HPDE6-E6E7 (cell line): ENCODE measurements at regions not wholly inside any gene's neighbourhood (a gene's known extent, or its start where the extent isn't known, plus 50 kb on each side); places are given as distances from the start of the nearest gene placed in this dataset.

ENCODE experiments used
- DNase-seq: peaks from one replicate; pipeline ENCODE4 v3.0.0; 2011; ENCODE audit warnings: missing footprints; ENCODE audit errors: extremely low spot score

DNA sequence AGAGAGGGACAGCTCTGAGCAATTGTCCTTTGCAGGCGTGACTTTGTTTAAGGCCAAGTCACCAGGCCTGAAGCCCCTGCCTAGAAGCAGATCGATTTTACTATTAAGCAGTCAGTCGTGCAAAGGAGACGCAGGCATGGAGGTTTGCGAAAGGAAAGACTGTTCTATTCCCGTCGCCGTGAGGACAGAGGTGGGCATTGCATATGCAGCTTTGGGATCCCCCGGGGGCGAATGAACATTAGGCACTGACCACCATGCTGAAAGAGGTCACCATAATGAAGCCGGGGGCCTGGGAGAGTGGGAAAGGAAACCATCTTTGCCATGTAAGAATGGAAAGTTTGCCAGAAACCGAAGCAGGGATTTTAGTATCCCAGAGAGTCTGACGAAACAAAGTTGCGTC lies 231.6 kb downstream of the BCL11A start:
- DNase-seq: no peak

DNA sequence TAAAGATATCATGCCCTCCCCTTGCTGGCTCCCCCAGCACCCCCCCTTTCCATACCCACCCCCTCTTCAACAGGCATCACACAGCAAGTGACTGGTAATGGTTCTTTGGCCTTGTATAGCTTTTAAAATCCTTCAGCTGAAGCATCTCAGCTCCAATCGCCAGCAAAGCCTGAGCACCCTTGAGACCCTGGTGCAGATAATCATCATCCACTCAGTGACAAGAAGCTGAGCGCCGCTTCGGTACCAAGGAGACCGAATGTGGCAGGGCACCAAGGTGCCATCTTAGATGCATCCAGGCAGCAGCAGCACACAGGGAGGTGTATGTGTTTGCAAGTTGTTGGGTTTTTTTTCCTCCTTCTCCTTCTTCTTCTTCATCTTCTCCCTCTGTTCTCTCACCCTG lies 232.7 kb downstream of the BCL11A start:
- no peak for DNase-seq

DNA sequence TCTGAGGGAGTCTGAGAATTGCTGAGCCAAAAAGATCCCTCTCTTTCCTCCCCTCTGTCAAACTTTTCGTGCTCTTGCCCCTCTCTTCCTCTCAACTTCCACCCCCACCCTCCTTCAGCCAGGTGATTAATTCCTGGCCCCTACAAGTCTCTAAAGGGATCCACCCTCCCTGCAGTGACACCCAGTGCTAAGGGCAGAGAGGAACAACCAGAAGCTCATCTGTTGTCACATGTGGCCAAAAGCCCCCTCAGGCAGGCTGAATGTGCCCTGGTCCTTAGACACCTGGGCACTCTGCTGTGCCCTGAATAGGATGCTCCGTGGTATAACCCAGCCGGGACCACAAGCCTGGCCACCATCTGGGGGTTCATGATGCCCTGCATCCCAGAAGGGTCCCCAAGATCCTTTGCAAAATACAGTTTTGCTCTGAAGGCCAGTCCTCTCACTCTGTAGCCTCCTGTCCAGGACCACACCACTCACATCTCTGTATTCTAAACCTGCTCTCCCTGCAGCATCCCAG lies 234.4 kb downstream of the BCL11A start:
- no peak for DNase-seq

DNA sequence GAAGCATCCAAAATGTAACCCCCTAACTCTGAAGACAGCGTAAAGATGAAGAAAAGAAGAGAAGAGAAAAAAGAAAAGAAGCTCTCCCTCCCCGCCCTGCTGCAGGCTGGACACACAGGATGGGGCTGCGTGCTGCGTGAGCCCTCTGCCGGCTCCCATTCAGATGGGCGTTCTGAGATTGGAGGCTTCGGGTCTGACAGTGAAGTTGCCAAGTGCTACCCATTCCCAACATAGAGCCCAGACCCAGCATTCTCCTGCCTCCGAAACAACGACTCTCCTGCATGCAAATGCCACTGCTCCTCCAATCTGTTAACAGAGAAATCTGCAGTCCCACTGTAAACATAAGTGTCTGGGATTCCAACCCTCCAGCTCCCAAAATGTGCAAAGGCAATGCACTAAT lies 234.9 kb downstream of the BCL11A start:
- DNase-seq: no peak

DNA sequence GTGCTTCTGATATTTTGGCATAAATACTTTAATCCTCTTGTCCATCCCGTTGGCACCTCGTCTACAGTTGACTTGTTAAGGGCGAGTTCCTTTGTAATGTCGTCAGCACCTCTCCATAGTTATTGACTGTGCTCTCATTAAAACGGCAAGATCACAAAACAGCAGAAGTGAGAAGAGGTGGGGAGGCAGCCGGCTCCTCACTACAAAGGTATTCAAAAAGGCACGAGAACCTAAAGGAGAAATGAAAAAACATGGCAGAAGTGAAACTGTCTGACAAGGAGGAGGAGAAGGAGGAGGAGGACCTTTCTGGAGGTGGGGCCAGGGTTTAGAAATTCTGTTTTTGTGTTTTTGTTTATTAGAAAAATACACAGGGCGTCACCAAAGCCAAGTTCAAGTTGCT lies 235.6 kb downstream of the BCL11A start:
- no peak for DNase-seq

DNA sequence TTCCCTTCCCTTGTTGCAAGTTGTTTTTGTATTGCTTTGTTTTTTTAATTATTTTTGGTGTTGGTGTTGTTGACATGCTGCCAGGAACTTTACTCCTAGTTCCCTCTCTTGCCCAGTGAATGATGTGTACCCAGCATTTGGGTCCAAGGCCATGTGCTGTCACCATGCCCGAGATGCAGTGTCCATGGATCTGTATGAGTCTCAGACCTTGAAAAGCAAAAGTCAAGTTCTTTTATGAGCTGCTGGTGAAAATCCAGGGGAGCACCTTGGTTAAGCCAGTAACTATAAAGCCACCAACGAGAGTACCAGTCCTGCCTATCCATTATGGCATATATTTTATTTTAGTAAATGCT lies 236.4 kb downstream of the BCL11A start:
- DNase-seq: no peak

DNA sequence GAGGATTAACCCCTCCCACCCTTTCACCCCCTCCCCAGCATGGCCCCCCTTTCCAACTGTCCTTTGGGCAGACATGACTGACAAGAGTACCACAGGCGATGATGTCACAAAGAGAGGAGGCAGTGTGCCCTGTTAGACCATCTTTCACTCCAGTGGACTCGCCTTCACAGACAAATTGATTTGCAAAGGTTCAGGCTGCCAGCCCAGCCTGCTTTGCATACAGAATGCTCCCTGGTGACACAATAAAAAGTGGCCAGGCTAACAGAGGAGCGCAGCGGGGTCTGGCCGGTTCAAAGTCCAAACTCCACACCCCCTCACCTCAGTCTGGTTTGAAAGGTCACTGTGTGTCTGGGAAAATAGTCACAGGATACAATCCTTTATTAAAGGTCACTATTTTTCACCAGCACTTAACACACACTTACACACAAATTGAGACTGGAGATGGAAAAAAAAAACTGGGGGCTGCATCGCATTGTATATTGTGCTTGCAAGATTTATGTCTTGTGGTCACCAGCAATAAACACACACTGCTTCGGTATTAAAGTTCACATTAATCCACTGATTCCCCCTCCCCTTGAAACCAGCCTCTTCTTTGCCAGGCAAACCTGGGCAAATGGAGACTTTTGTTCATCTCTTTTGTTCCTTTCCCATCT lies 236.9 kb downstream of the BCL11A start:
- DNase-seq: no peak

DNA sequence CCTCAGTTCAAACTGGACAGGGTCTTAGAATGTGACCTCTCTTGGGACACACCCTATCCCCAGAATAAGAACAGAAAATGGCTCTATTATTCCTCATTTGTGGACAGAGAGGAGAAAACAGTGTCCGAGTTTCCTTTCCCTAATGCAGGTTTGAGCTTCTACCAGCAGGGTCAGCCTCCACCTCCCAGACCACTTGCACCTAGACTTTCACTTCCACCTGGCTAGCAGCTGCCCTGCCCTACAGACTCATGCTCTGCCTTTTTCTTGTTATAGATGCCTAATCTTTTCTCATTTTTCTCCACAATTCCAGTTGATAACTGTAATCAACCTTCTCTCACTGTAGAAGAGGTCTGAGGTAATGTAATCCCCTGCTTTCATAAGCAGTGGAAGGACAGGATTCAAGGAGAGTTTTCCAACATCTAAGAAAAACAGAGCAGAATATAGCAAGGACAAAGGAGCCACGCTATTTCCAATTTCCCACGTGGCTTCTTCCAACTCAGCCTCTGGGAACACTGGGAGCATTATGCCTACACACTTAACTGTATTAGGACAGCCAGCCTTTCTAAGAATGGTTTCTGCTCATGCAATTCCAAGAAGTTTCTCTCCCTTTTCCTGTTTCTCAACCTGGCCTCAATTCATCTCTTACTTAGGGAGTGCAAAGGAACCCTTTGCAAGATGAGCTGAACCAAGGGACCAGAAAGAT lies 239.8 kb downstream of the BCL11A start:
- DNase-seq: no peak

DNA sequence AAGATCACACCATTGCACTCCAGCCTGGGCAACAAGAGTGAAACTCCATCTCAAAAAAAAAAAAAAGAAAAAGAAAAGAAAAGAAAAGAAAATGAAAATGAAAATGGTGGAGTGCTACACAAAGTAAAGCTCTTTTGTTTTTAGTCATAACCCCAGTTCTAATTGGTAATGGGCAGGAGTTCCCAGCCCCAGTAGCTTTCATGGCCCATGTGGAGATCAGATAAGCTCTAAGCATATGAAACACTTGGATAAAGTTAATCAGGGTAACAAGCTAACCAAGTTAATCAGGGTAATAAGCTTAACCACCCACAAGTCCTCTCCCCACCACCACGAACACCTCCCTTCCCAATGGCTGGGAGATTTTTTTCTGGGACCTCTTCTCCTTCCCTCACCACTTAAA lies 240.8 kb downstream of the BCL11A start:
- DNase-seq: no peak

DNA sequence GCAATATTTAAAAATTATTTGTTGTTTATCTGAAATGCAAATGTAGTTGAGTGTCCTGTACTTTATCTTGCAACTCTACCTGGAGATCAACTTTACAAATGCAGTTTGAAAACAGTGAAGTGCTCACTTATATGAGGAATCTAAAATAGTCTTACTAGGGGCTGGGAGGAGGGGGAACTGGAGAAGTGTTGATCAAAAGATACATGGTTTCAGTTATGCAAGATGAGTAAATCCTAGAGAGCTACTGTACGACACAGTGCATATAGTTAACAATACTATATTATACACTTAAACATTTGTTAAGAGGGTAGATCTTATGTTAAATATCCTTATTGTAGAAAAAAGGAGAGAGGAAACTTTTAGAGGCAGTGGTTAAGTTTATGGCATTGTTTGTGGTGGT lies 241.9 kb downstream of the BCL11A start:
- DNase-seq: no peak

DNA sequence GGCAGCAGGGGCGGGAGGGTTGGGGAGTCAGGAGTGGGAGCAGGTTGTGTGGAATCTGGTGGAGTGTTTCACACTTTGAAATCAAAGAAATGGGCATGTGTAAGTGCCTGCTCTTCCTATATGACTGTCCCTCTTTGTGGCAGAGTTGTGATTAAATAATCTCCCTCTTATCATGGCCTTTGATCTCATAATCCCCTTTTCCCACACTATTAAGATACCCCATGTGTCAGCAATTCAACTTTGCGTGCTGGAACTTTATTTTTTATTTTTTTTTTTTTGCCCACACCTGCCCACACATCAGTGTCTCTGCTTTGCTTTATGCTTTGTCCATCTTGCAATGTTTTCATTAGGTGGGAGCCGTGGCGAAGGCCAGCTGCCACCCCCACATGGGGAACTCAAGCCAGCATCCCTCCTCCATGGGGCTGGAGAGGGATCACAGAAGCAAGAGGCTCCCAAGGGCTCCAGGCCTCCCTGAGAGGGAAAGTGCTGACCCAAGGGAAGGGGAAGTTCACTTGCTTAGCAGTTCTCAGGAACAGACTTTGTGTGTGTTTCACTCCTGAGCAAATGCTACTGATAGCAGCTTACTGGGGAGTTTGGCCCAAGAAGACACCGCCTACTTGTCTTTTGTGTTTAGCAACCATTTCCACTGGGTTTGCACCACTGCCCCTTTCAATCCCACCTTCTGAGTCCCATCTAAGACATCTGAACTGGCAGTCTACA lies 243.4 kb downstream of the BCL11A start:
- DNase-seq: no peak

DNA sequence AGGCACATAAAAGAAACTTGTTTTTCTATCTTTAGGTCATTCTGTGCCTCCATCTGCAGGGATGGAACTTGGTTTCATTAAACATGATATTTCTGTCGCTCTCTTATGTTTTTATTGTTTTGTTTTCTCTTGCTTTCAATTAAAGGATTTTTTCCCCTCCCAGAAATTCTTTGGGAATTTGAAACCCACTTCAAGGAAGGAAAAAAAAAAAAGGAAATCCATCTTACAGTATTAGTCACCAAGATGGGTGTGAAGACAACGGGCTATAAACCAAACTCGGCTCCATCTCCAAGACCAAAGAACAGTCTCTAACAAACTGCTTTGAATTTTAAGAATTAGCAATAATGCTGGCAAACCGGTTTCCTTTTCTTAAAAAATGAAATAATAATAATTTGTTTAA lies 244.1 kb downstream of the BCL11A start:
- no peak for DNase-seq

DNA sequence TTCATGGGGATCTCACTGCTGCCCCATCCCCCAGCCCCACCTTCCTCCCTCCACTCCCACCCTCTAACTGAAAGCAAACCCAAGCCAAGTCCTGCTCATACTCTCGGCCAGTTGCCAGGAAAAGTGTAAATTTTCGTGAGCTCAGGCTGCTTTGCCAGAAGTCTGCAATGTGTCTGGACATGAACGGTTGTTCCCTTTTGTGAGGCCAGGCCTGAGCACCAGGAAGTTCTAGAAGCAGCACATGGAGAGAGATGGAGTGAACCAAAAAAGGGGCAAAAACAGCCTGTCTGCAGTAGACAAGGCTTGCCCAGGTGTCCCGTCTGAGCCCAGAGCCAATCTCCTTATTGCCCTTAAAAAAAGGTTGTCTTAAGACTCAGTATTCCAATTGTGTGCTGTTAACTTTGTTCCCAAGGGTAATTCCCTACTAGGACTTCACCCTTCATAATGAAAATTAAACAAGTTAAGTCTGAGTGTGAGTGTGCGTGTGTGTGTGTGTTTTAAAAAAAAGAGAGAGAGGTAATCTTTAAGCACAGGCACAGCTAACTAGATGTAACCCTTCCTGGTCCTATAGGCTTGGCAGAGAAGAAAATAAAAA lies 247.1 kb downstream of the BCL11A start:
- DNase-seq: no peak

DNA sequence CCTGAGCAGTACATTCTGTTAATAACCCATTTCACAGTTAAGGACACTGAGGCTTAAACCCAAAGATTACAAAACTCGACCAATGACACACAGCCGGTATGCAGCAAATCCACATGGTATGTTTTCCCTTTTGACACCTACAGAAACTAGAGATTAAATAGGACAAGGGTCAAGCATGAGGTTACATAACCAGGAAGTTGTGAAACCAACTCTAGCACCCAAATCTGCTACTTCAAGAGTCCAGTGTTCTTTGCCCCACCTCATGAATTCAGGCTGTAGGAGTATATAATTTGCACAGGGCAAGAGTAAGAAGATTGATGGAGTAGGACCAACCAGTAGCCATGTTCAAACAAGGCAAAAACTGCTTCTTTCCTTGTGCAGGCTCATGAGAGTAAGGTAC lies 249.8 kb downstream of the BCL11A start:
- DNase-seq: no peak

DNA sequence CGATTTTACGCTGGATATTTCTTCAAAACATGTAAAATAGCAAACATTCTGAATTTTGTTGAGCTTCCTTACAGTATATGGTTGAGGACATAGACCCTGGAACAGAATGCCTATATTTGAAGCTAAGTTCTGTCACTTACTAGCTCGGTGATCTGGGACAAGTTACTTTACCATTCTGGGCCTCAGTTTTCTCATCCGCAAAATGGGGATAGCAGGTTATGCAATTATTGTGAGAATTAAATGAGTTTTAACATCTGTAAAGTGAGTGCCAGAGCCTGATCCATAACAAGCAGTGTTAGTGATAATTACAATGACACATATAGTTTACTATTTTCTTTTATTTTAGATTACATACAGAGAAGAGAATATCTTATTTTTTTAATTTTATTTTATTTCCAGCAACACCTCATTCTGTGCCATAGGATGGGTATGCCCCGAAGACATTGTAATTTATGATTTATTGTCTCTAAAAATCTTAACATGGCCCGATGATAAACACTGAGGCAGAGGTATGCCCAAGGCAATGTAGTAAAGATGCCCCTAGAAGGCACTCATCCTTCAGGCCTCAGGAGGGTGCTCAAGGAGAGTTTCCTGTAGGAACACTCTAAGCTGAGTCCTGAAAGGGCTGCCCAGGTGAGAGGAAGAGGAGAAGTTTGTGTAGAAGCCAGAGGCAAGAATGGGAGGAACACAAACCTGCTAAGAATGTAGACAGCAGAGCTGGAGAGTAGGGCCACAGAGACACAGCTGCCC lies 250.9 kb downstream of the BCL11A start:
- DNase-seq: no peak

DNA sequence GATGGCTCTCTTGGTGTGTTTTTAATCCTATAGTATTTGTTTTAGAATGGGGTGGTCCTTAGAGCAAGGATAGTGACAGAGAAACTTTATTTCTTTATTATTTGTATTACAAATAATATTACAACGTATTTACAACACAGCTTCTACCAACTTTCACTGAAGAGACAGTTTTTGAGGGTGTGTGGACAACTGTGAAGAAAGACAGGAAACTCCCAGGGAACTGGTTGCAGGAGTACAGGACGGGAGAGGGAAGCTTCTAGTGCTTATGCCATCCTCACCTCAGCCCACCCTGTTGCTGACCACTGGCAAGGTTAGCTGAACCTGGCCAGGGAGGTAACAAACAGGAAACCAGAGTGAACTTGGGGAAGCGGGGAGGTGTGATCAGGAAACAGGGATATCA lies 251.7 kb downstream of the BCL11A start:
- DNase-seq: no peak

DNA sequence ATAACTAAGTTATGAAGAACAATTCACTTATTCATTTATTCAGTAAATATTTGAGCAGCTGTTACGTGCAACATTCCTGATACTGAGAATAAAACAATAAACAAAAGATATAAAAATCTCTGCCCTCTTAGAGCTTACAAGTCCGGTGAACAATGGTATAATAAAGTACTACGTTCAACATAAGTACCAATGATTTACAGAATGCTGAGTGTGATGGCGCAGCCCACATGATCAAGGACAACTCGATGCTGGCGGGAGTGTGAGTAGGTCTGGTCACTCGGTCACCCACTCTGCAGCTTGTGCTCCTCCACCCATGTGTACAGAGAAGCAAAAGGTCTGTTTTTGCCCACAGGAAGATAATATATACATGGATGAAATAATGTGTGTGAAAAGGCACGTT lies 254.3 kb downstream of the BCL11A start:
- DNase-seq: no peak

DNA sequence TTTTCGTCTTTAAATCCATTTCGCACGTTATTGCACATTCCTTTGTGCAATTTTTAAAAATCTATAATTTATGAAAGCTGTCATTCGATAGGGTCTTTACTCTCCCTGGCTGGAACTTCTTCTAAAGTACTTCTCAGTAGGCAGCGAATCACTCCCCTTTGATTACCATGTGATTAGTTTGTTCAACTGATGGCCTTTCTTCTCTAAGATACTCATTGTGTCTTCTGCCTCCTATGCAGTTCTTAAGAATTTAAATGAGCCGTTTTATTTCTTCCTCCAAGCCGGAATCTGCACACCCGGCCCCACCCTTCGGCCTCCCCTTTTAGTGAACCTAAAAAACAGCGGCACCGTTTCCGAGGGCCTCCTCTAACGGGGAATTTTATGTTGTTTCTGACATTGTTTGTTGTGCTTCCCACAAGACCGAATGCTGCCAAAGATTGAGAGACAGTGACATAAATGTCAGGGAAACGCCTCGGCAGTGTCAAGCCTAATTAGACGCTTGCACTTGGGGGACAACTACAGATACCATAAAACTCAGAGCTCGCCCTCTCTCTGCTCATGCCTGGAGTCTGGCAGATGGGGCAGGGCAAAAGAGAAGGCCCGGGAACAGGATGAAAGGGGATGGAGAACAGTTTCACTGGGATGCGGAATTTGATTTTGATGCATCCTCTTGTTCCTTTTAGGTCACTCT lies 255.3 kb downstream of the BCL11A start:
- no peak for DNase-seq

DNA sequence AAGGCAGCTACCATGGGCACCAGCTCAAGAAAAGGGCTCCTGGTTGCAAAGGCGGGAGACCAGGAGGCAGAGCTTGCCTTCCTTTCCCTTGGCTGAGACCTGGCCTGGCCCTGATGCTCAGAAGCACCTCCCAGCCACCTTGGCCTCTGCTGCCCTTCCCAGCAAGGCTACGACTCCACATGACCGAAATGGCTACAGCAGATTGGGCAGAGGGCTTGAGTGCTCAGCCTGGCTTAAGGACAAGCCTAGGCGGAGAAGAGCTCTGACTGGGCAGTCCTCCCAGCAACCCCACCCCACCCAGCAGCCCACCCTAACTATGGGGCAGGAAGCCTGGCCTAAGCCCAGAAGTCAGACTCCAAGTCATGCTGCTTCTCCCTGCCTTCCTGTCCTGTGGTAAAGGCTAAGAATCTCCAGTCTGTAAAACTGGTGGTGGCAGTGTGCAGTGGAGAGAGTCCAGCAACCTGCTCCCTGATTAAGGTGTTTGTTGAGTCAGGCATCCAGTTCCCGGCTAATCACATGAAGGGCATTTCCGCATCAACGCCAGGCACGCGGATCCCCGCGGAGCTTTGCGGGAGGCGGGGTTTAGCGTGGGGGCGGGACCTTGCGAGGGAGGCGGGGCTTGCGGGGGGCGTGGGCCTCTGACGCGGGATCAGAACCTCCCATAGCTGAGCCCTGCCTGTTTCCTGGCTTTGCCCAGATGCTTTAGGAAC lies 256.0 kb downstream of the BCL11A start:
- DNase-seq: no peak

DNA sequence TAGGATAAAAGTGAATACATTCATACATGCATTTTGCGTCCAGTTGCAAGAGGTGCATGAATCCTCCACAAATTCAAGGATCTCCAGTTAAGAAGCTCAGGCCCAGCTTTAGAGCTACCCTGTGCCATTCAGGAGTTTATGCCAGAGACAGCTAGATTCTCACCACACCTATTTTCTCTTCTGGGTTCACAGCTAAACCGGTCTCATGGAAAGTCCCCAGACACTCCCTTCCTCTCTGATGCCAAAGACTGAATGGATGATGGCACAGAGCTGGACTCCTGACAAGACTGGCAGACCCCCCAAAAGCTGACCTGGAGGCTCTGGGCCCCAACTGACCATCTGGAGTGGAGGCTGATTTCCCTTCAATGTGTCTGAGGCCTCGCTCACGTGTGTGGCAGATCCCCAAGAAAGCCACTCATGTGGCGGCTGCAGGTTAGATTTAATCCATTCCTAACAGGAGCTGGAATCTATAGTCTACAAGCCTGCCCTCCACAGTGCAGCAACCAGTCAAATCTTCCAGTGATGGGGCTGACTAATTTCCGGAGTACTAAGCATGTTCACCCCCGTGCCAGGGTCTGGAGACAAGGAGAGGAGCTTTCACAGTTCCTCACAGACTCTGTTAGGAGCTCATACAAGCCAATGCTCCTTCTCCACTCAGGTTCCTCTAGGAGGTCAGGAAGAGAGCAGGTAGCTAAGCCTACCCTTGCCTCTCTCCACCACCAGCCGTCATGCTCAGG lies 257.1 kb downstream of the BCL11A start:
- no peak for DNase-seq
